ENCODE measurements at regions not wholly inside any gene's neighbourhood (a gene's known extent, or its start where the extent isn't known, plus 50 kb on each side); places are given as distances from the start of the nearest gene placed in this dataset.
"Not testable (repeated sequence)": the region's sequence is repeated elsewhere in the genome, so short reads cannot be mapped to it uniquely, and the experiment has no call there.

DNA sequence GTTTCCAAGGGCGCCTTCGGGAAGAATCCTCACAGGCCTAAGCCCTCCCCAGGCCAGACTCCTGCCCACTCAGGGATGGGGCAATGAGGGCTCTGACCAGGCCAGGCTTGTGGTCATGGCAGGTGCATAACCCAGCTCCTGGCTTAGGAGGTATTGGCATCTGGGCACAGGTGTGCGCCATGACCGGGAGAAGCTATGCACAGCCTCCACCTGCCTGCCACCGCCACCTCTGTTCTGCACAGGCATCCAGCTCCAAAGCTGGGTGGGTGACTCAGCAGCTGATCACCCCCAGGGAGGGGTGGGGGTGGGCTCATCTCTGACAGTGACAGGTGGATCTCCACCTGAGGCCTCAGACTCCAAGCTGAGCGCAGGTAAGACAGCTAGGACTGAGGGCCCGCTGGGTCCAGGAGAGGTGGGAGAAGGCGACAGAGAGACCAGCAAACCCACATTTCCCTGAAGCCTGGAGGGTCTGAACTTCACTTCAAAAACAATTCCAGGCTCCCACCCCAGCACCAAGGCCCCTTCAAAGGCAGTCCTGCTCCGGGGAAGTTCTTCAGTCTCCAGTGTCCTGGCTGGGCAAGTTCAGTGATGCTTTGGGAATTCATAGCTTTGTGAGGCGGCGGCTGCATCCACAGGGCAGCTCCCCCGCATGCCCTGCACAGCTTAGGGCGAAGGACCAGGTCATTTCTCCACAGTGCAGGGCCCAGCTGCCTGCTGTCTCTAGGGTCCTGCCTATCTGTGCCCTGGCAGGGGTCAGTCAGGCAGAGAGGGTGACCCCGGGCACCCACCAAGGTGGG, 121.6 kb upstream of the SMURF2 start:
- no peaks in the 10 kb centered on the region for H3K36me3 ChIP-seq (ENCODE audit: control insufficient read depth, insufficient read depth, low read length)
- H3K27ac ChIP-seq (ENCODE audit: low read depth, low read length), result no peak overlapping the region
- H3K9me3 ChIP-seq (ENCODE audit: control insufficient read depth, insufficient read depth, low read length), result no peaks in the 10 kb centered on the region
- H3K27me3 ChIP-seq (ENCODE audit: control insufficient read depth, insufficient read depth, low read length), result peaks cover 36% of the 10 kb centered on the region
- H3K9ac ChIP-seq (ENCODE audit: low read depth, low read length), result no peak overlapping the region
- no peak overlapping the region for H3K4me3 ChIP-seq (ENCODE audit: low read depth, low read length)
- H3K4me1 ChIP-seq (ENCODE audit: control insufficient read depth, insufficient read depth, low read length), result peaks cover 8% of the 10 kb centered on the region; the same call in 1 of the 2 replicates

DNA sequence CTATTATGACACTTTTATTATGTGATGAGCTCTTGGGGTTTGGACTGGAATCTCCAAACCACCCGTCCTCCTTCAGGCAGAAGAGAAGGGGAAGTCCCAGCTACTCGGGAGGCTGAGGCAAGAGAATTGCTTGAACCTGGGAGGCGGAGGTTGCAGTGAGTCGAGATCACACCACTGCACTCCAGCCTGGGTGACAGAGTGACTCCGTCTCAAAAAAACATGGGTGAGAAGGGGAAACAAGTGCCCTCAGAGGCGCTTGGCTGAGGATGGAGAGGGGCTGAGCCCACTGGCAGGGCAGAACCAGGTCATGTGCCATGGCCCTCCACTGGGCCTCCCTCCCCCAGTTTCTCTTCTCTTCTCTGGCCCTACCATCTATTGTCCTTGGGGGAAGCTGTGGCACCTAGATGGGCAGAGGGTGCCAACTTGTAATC, 120.9 kb upstream of the SMURF2 start:
- Histone ChIP-seq H3K4me1 (ENCODE audit: control insufficient read depth, insufficient read depth, low read length) (peaks cover 9% of the 10 kb centered on the region; the same call in 1 of the 2 replicates), H3K9ac (ENCODE audit: low read depth, low read length) (no peak overlapping the region), H3K4me3 (ENCODE audit: low read depth, low read length) (no peak overlapping the region), H3K27ac (ENCODE audit: low read depth, low read length) (no peak overlapping the region), H3K27me3 (ENCODE audit: control insufficient read depth, insufficient read depth, low read length) (peaks cover 43% of the 10 kb centered on the region), H3K36me3 (ENCODE audit: control insufficient read depth, insufficient read depth, low read length) (no peaks in the 10 kb centered on the region), H3K9me3 (ENCODE audit: control insufficient read depth, insufficient read depth, low read length) (no peaks in the 10 kb centered on the region)

DNA sequence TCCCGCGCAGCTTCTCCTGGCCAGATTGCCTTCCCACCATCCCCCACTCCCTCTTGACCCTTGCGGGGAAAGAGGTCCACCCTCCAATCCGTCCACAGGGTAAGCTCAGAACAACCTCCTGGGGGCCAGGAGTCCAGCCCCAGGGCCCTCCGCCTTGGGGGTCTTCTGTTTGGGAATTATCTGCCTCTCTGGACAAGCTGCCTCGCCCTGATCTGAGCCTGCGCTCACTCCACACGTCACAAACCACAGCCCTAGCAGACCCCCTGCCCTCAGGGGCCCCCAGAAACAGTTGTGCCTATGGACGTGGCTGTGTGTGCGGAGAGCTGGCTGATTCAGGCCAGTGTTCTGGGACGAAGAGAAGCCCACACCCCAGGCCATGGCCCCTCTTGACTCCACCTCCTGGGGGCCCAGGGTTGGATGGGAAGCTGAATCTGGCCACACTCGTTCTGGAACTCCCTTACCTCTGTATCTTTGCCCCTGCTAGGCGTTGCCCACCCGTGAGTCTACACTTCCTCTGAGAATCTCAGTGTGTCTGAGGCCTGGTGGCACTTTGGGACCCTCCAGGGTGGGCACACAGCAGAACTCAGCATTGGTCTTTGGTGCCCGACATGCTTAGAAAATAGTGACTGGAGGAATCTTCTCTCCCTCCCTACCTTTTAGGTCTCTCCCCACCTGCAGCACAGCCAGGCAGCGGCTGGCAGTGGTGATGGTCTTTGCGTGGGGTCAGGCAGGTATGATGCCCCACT, 119.9 kb upstream of the SMURF2 start:
- Histone ChIP-seq H3K36me3 (ENCODE audit: control insufficient read depth, insufficient read depth, low read length) (no peaks in the 10 kb centered on the region), H3K9me3 (ENCODE audit: control insufficient read depth, insufficient read depth, low read length) (no peaks in the 10 kb centered on the region), H3K27ac (ENCODE audit: low read depth, low read length) (no peak overlapping the region), H3K4me3 (ENCODE audit: low read depth, low read length) (peak overlapping the region; percentile 75), H3K4me1 (ENCODE audit: control insufficient read depth, insufficient read depth, low read length) (peaks cover 18% of the 10 kb centered on the region), H3K27me3 (ENCODE audit: control insufficient read depth, insufficient read depth, low read length) (peaks cover 54% of the 10 kb centered on the region), H3K9ac (ENCODE audit: low read depth, low read length) (no peak overlapping the region)

DNA sequence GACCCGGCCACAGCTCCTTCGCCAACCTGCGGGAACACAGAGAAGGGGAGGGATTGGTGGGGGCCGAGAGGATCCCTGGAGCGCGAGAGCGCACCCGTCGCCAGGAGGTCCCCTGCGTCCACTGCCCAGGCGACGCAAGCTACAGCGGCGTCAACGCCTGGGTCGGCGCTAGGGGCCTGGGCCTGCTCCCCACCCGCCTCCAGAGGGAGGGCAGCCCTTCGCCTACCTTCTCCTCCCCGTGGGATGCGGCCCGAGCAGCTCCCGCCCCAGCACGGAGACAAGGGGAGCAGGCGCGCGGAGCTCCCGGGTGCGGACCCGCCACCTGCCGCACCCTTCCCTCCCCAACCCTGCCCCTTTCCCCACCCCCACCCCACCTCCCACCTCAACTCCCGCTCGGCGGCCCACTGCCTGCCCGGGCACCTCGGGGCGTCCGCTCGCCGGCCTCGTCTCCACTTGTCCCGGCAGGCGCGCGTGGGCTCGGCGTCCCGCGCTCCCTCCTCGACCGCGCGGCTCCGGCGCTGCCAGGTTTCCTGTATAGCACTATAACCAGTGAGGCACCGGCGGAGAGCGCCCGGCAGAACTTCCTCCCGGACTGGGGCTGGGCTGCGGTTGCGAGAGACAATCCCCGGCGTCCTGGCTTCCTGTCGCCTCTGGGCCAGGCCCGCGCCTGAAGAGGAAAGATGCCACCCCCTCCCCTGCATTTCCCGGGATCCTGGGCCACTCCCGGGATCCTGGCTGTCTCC, 119.1 kb upstream of the SMURF2 start:
- H3K27me3 ChIP-seq (ENCODE audit: control insufficient read depth, insufficient read depth, low read length), result peaks cover 59% of the 10 kb centered on the region
- H3K9me3 ChIP-seq (ENCODE audit: control insufficient read depth, insufficient read depth, low read length), result no peaks in the 10 kb centered on the region
- peak overlapping the region; percentile 75 for H3K4me3 ChIP-seq (ENCODE audit: low read depth, low read length)
- peaks cover 19% of the 10 kb centered on the region for H3K4me1 ChIP-seq (ENCODE audit: control insufficient read depth, insufficient read depth, low read length)
- H3K36me3 ChIP-seq (ENCODE audit: control insufficient read depth, insufficient read depth, low read length), result no peaks in the 10 kb centered on the region
- no peak overlapping the region for H3K9ac ChIP-seq (ENCODE audit: low read depth, low read length)
- no peak overlapping the region for H3K27ac ChIP-seq (ENCODE audit: low read depth, low read length)

DNA sequence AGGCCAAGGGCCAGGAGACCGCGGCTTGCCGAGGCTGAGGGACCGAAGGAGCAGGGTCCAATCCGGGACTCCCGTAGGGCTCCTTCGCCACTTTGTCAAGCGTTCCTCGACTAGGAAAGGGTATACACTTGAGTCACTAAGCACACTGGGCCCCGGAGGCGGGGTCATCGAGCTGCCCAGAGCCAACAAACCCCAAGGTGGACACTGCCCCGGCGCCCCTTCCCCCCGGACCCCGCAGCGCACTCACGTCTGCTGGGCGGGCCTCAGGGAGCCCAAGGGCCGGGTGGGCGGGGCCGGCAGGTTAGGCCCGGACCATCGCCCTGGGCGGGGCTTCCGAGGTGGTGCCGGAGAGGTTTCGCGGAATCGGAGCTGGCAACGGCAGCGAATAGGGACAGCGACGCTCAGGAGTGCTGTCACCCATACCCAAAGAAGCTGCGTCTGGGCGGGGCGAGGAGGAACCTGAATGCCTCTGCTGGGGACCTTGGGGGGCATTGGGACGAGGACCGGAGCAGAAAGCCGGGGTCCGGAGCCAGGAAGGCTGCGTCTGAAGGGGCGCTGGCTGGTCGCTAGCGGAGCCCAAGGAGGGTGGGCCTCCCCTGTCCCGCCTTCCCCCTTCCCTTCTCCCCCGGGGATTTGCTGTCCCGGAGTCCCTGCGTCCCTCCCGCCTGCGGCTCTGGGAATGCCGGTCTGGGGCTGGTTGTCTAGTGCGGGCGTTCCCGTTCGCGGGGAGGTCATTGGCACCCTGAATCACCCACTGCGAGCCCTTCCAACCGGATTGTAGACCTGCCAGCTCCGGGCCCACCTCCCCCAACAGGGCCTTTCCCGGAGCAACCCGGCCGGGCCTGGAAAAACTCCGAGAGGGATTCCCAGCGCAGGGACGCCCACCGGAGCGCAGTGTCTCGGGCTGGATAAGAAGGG, 118.2 kb upstream of the SMURF2 start:
- H3K4me1 ChIP-seq (ENCODE audit: control insufficient read depth, insufficient read depth, low read length), result peaks cover 19% of the 10 kb centered on the region
- H3K27ac ChIP-seq (ENCODE audit: low read depth, low read length), result no peak overlapping the region
- H3K9me3 ChIP-seq (ENCODE audit: control insufficient read depth, insufficient read depth, low read length), result no peaks in the 10 kb centered on the region
- H3K9ac ChIP-seq (ENCODE audit: low read depth, low read length), result no peak overlapping the region
- H3K4me3 ChIP-seq (ENCODE audit: low read depth, low read length), result peak overlapping the region; percentile 75
- peaks cover 66% of the 10 kb centered on the region for H3K27me3 ChIP-seq (ENCODE audit: control insufficient read depth, insufficient read depth, low read length)
- H3K36me3 ChIP-seq (ENCODE audit: control insufficient read depth, insufficient read depth, low read length), result no peaks in the 10 kb centered on the region

DNA sequence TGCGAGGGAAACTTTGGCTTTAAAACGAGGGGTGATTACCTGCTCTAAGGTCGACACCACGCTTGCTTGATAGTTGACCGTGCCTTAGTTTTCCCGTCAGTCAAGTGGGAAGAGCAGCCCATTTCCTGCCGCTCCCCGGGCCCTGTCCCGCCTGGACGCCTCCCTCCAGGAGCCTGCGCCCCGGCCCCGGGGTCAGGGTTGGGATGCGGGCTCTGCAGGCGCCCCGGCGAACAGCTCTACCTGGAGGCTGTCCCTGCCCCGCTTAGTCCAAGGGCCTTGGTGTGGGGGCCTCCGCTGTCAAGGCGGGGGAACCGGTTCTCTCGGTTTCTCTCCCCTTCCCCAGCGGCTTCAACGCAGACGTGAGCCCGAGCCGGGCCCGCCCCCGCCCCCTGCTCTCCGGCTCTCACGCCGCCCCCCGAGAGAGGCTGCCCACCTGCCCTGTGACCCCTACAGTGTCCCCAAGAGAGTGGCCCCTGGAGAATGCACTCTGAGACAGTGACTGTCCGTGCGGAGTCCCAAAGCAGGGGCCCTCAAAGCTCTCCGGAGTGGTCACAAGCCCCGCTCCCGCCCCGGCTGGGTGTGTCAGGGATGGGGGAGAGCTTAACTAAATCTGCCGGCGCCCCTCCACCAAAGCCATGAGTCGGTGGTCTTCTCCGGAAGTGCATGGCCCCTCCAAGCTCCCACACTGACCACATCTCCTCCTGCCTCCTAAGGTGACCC, 117.4 kb upstream of the SMURF2 start:
- Histone ChIP-seq H3K9ac (ENCODE audit: low read depth, low read length) (no peak overlapping the region), H3K27me3 (ENCODE audit: control insufficient read depth, insufficient read depth, low read length) (peaks cover 73% of the 10 kb centered on the region), H3K27ac (ENCODE audit: low read depth, low read length) (no peak overlapping the region), H3K36me3 (ENCODE audit: control insufficient read depth, insufficient read depth, low read length) (no peaks in the 10 kb centered on the region), H3K9me3 (ENCODE audit: control insufficient read depth, insufficient read depth, low read length) (no peaks in the 10 kb centered on the region), H3K4me1 (ENCODE audit: control insufficient read depth, insufficient read depth, low read length) (peaks cover 19% of the 10 kb centered on the region), H3K4me3 (ENCODE audit: low read depth, low read length) (peak overlapping the region; percentile 54)

DNA sequence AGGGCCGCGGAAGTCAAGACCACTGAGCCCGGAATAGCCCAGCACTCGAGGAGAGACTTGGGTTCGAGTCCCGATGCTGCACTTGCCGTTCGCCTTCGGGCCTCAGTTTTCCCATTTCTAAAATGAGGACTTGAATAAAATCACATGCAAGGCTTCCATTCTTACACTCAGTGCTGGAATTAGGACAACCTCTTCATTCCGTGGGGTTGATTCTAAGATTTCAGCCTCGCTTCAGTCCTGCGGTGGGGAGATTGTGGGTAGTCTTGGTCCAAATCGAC, 116.9 kb upstream of the SMURF2 start:
- H3K27ac ChIP-seq (ENCODE audit: low read depth, low read length); H3K36me3 ChIP-seq (ENCODE audit: control insufficient read depth, insufficient read depth, low read length); H3K9me3 ChIP-seq (ENCODE audit: control insufficient read depth, insufficient read depth, low read length); H3K9ac ChIP-seq (ENCODE audit: low read depth, low read length): not testable (repeated sequence)
- H3K4me3 ChIP-seq (ENCODE audit: low read depth, low read length), result peak overlapping the region; percentile 54; the same call in 1 of the 2 replicates
- H3K27me3 ChIP-seq (ENCODE audit: control insufficient read depth, insufficient read depth, low read length), result peaks cover 73% of the 10 kb centered on the region
- peaks cover 19% of the 10 kb centered on the region for H3K4me1 ChIP-seq (ENCODE audit: control insufficient read depth, insufficient read depth, low read length)

DNA sequence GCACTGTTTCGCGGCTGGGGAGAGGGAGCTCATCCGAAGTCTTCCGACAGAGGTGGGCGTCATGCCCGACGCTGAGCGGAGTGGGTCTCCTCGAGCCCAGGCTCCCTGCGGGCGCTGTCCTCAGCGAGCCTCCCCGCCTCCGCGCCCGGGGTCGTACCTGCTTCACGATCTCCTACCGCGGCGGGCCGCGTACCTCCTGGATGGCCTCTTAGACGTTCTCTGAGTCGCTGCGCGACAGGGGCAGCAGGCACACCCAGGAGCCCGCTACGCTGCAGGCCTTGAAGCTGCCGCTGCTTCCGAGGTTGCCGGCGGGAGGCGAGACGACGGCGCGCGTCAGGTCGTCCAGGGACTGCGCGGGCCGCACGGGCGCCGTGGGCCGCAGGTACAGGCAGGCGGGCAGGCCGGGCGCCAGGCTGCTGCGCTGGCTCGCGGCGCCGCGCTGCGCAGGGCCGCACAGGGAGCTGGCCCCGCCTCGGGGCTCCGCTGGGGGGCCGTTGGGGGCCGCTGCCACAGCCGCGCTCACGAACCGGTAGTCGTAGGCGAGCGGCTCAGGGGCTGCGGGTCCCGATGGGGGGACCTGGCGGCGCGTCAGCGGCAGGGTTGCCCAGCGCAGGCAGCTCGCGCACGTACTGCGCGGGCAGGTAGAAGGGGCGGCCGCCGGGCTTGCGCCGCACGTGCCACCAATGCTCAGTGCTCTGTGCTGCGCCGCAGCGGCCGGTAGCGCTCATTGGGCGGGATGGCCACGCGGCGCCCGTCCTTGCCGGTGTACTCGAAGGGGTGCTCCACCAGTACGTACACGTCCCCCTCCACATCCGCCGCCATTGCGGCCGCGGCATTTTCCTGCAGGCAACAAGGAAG, 116.4 kb upstream of the SMURF2 start:
- Histone ChIP-seq H3K36me3 (ENCODE audit: control insufficient read depth, insufficient read depth, low read length) (no peaks in the 10 kb centered on the region), H3K4me3 (ENCODE audit: low read depth, low read length) (peak overlapping the region; percentile 45), H3K27me3 (ENCODE audit: control insufficient read depth, insufficient read depth, low read length) (peaks cover 73% of the 10 kb centered on the region), H3K9ac (ENCODE audit: low read depth, low read length) (no peak overlapping the region), H3K9me3 (ENCODE audit: control insufficient read depth, insufficient read depth, low read length) (no peaks in the 10 kb centered on the region), H3K4me1 (ENCODE audit: control insufficient read depth, insufficient read depth, low read length) (peaks cover 19% of the 10 kb centered on the region), H3K27ac (ENCODE audit: low read depth, low read length) (no peak overlapping the region)

DNA sequence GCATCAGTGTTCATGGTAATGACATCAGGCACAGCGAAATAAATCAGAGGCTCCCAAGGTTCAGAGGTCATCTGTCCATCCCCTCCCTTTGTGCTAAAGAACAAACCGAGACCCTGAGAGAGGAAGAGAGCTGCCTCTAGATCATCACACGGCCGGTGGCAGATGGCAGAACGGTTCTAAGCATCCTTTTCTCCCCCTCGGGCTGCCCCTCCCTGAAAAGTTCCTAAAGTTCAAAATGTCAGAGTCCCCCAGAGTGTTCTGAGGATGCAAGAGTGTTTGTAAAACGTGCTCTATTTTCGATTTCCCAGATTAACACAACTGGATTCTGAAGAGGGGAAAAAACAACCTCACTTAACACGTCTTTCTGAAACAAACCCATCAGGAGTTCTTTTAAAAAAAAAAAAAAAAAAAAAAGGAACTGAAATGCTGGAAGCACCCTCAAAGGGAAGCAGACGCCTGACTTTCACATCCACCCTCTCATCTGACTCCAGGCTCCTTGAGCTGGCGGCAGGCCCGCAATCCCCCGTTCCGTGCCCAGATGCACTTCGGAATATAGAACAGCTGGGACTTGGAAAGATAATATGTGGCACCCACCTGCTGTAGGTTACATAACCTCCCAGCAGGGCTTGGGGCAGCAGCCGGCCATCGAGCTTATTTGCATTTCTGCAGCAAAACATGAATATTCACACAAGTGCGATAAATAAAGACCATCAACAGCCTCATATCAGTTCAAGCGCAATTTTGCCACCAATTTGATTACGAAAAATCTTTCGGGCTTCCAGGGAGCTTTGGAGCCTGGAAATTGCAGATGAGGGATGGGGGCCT, 115.5 kb upstream of the SMURF2 start:
- Histone ChIP-seq H3K27me3 (ENCODE audit: control insufficient read depth, insufficient read depth, low read length) (peaks cover 73% of the 10 kb centered on the region), H3K4me3 (ENCODE audit: low read depth, low read length) (peak overlapping the region; percentile 45), H3K27ac (ENCODE audit: low read depth, low read length) (no peak overlapping the region)

More for the DNA sequence above, 115.5 kb upstream of the SMURF2 start:
- Histone ChIP-seq H3K36me3 (ENCODE audit: control insufficient read depth, insufficient read depth, low read length) (no peaks in the 10 kb centered on the region), H3K4me1 (ENCODE audit: control insufficient read depth, insufficient read depth, low read length) (peaks cover 19% of the 10 kb centered on the region), H3K9ac (ENCODE audit: low read depth, low read length) (no peak overlapping the region), H3K9me3 (ENCODE audit: control insufficient read depth, insufficient read depth, low read length) (no peaks in the 10 kb centered on the region)
